A673 (cell line): ENCODE measurements at regions not wholly inside any gene's neighbourhood (a gene's known extent, or its start where the extent isn't known, plus 50 kb on each side); places are given as distances from the start of the nearest gene placed in this dataset.

ENCODE experiments used
- BruUV-seq: library from RNA; stranded (reverse); fragments of 400-500 nt; replicated peaks from 2 replicates; lab custom pipeline; 2021; lab: Mats Ljungman, UMichigan
- CTCF ChIA-PET: fragments of 300-600 bp; sonication (Branson Sonifier 250); formaldehyde crosslinking; loops from one replicate; lab custom pipeline; 2022; ENCODE audit warnings: antibody characterized with exemption; lab: Charles Lee
- POLR2A ChIA-PET: fragments of 300-600 bp; sonication (Branson Sonifier 250); formaldehyde crosslinking; loops from one replicate; lab custom pipeline; 2022; ENCODE audit warnings: antibody characterized with exemption; ENCODE audit not compliant: low non-redundant PET; lab: Charles Lee
- DNase-seq: peaks from one replicate; pipeline ENCODE4 v3.0.0-alpha.2; 2015; ENCODE audit warnings: low spot score
- H3K27ac ChIP-seq: fragments of 200-600 bp; sonication (generic); 2 replicates; pipeline ENCODE4 v1.5.1; 2016; ENCODE audit warnings: mixed run types, low read depth, mild to moderate bottlenecking, mixed read lengths, antibody characterized with exemption, low read length; ENCODE audit not compliant: poor library complexity, severe bottlenecking
- H3K27me3 ChIP-seq: fragments of 200-600 bp; sonication (generic); replicated peaks from 2 replicates; pipeline ENCODE4 v1.6.1; 2017; ENCODE audit warnings: mixed run types, low read depth, mild to moderate bottlenecking, mixed read lengths, antibody characterized with exemption, low read length; ENCODE audit not compliant: insufficient read depth, poor library complexity
- H3K36me3 ChIP-seq: fragments of 200-600 bp; sonication (generic); 2 replicates; pipeline ENCODE4 v1.6.1; 2016; ENCODE audit warnings: mixed run types, mild to moderate bottlenecking, mixed read lengths, antibody characterized with exemption, low read length; ENCODE audit not compliant: insufficient read depth, poor library complexity, severe bottlenecking
- H3K4me1 ChIP-seq: fragments of 200-600 bp; sonication (generic); 2 replicates; pipeline ENCODE4 v1.6.1; 2017; ENCODE audit warnings: mixed run types, mild to moderate bottlenecking, mixed read lengths, antibody characterized with exemption, low read length; ENCODE audit not compliant: insufficient read depth, poor library complexity, severe bottlenecking
- H3K4me3 ChIP-seq: fragments of 200-600 bp; sonication (generic); 2 replicates; pipeline ENCODE4 v1.5.1; 2016; ENCODE audit warnings: low read depth, mixed run types, mild to moderate bottlenecking, mixed read lengths, low read length; ENCODE audit not compliant: poor library complexity, severe bottlenecking
- H3K9me3 ChIP-seq: fragments of 200-600 bp; sonication (generic); 2 replicates; pipeline ENCODE4 v1.6.1; 2016; ENCODE audit warnings: mixed run types, low read depth, mild to moderate bottlenecking, mixed read lengths, antibody characterized with exemption, low read length; ENCODE audit not compliant: poor library complexity, severe bottlenecking
- EZH2 ChIP-seq: fragments of 200-600 bp; sonication (generic); IDR thresholded peaks from 2 replicates; pipeline ENCODE4 v1.6.1; 2017; ENCODE audit warnings: borderline replicate concordance, low read depth, mild to moderate bottlenecking, mixed read lengths, antibody characterized with exemption, low read length; ENCODE audit not compliant: poor library complexity, severe bottlenecking
- intact Hi-C: fragments of 100-400 bp; cut with micrococcal nuclease; formaldehyde crosslinking; loops from one replicate; pipeline ENCODE4 v1.10.0; 2022; ENCODE audit not compliant: unreplicated experiment
- TF ChIP-seq, protein P1 (sequence below): fragments of 300-800, 200-600 bp; sonication (generic); conservative IDR thresholded peaks from 2 replicates; pipeline ENCODE4 v1.5.1; 2017; ENCODE audit warnings: low read depth, mild to moderate bottlenecking, antibody characterized with exemption, low read length, moderate library complexity, mixed read lengths

DNA sequence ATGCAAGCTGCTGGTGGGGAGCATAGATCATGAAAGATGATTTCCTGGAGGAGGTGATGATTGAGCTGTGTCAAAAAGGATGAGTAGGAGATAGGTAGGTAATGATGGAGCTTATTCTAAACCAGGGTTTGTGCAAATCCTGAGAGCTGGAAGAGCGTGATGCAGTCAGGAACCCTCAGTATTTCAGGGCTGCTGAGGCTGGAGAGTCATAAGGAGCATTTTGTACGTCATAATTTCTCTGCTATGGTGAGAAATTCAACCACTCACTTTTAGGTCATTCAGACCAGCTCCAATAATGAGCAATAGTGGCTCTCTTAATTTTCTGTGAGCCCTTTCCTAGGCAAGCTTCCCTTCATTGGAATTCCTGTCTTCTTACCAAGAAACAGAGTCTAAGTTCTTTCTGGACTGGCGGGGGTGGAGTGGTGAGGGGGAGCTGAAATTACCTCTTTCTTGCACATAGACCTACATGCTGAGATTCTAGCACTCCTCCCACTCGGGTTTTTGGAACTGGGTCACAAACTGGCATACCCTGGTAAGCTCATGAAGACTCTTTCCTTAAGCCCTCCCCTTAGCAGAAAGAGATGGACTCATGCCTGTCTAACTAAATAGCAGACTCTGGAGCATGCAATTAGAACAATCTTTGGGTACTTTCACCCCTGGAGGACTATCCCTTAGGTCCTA is 62.2 kb upstream of the MYCBP2 start:
- intact Hi-C loops: no loop called here
- no peak for DNase-seq
- no peaks in the 10 kb centered on the region for H3K9me3 ChIP-seq
- no TSS peak for BruUV-seq
- TF ChIP-seq, protein P1, sequence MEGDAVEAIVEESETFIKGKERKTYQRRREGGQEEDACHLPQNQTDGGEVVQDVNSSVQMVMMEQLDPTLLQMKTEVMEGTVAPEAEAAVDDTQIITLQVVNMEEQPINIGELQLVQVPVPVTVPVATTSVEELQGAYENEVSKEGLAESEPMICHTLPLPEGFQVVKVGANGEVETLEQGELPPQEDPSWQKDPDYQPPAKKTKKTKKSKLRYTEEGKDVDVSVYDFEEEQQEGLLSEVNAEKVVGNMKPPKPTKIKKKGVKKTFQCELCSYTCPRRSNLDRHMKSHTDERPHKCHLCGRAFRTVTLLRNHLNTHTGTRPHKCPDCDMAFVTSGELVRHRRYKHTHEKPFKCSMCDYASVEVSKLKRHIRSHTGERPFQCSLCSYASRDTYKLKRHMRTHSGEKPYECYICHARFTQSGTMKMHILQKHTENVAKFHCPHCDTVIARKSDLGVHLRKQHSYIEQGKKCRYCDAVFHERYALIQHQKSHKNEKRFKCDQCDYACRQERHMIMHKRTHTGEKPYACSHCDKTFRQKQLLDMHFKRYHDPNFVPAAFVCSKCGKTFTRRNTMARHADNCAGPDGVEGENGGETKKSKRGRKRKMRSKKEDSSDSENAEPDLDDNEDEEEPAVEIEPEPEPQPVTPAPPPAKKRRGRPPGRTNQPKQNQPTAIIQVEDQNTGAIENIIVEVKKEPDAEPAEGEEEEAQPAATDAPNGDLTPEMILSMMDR: no peak
- TF ChIP-seq EZH2: no peak
- no peak overlapping the region for H3K27ac ChIP-seq
- no peak overlapping the region for H3K4me3 ChIP-seq
- ChIA-PET POLR2A (no interaction called here), CTCF (no interaction called here)
- H3K27me3 ChIP-seq: peaks cover 4% of the 10 kb centered on the region
- no peaks in the 10 kb centered on the region for H3K4me1 ChIP-seq
- H3K36me3 ChIP-seq: no peaks in the 10 kb centered on the region

DNA sequence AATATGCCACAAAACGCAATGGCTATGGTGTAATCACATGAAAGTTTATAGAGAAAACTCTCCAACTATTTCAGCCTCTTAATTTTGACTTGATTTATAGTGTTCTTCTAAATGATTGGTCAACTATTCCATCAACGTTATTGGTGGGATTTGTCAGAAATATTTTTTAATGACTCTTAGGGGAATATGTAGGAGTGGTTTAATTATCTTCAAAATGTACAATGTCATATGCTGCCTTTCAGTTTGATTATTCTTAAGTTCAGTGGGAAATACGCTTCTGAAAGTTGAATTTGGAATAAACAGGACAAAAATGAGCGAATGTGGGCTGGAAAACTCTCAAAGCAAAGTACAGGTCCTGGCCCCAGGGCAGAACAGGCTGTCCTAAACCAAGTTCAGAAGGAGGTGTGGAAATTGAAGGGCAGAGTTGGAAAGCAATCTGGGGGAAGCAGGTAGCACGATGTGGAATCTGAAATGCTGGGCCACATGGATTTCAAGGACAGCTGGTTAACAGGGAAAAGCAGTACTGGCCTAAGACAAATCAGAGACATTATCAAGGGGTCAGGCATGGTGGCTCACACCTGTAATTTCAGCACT is 60.8 kb upstream of the MYCBP2 start:
- H3K4me1 ChIP-seq: no peaks in the 10 kb centered on the region
- peaks cover 4% of the 10 kb centered on the region for H3K27me3 ChIP-seq
- DNase-seq: no peak
- no peak overlapping the region for H3K4me3 ChIP-seq
- ChIA-PET POLR2A (no interaction called here), CTCF (no interaction called here)
- intact Hi-C loops: no loop called here
- no TSS peak for BruUV-seq
- H3K36me3 ChIP-seq: no peaks in the 10 kb centered on the region
- H3K9me3 ChIP-seq: no peaks in the 10 kb centered on the region
- no peak overlapping the region for H3K27ac ChIP-seq
- no peak for TF ChIP-seq EZH2
- TF ChIP-seq, protein P1: no peak

DNA sequence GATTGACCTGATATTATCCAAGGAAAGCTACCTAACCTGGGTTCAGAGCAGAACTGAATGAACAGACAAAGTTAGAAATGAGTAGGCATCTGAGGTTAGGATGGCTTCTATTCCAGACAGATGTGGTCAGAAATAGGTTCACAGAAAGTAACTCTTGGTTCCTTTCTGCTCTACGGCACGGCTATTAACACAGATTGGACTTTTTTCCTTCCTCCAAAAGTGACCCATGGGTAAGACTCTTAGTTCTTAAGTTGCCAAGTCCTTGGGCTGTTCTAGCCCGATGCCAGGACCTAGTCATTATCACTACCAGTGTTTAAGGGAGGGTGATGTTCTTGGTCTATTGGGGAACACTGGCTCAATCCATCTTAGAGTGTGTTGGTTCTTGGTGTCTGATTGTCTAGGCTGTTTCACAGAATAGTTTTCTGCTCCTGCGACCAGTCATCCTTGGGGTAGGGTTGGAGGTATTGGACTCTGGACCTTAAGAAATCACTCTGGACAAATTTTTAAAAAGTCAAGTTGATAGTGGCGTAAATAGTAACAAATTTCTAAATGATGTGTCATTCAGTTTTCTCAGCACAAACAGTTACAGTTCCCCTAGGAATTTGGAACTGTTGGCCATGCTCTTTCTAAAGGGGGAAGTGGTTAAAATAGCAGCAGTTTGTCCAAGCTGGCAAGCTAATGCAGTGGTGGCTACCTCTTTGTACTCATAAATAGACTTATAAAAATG is 60.1 kb upstream of the MYCBP2 start:
- CTCF ChIA-PET: no interaction called here
- no peak for TF ChIP-seq EZH2
- TF ChIP-seq, protein P1: no peak
- no peak for DNase-seq
- no peaks in the 10 kb centered on the region for H3K27me3 ChIP-seq
- H3K4me3 ChIP-seq: no peak overlapping the region
- intact Hi-C loops: no loop called here
- POLR2A ChIA-PET: no interaction called here
- H3K4me1 ChIP-seq: no peaks in the 10 kb centered on the region
- no TSS peak for BruUV-seq
- H3K36me3 ChIP-seq: no peaks in the 10 kb centered on the region
- no peak overlapping the region for H3K27ac ChIP-seq
- no peaks in the 10 kb centered on the region for H3K9me3 ChIP-seq
